ENCODE measurements at regions not wholly inside any gene's neighbourhood (a gene's known extent, or its start where the extent isn't known, plus 50 kb on each side); places are given as distances from the start of the nearest gene placed in this dataset.

GRCh38 chr5:20470997-20471396 is 483.0 kb upstream of the CDH18 start:
- H3K36me3 ChIP-seq, result no peaks in the 10 kb centered on the region
- no peak for TF ChIP-seq CTCF (IDR thresholded peaks at IDR 0.05; ENCODE audit: low read depth, low read length)
- H3K9me3 ChIP-seq (ENCODE audit: low read depth), result no peaks in the 10 kb centered on the region
- H3K27ac ChIP-seq, result no peak overlapping the region
- no peak for DNase-seq (ENCODE audit: low read depth in 1 of 2, low spot score in 1 of 2)
- H3K4me1 ChIP-seq (ENCODE audit: low read depth), result no peaks in the 10 kb centered on the region
- H3K4me3 ChIP-seq, result no peak overlapping the region
- no peaks in the 10 kb centered on the region for H3K27me3 ChIP-seq

GRCh38 chr5:20469792-20470191 is 481.8 kb upstream of the CDH18 start:
- no peak for DNase-seq (ENCODE audit: low read depth in 1 of 2, low spot score in 1 of 2)
- Histone ChIP-seq H3K27ac (no peak overlapping the region), H3K4me3 (no peak overlapping the region), H3K4me1 (ENCODE audit: low read depth) (peaks cover 3% of the 10 kb centered on the region), H3K36me3 (no peaks in the 10 kb centered on the region), H3K27me3 (no peaks in the 10 kb centered on the region), H3K9me3 (ENCODE audit: low read depth) (no peaks in the 10 kb centered on the region)
- TF ChIP-seq CTCF (IDR thresholded peaks at IDR 0.05; ENCODE audit: low read depth, low read length), result no peak

GRCh38 chr5:20469390-20469789 is 481.4 kb upstream of the CDH18 start:
- DNase-seq (ENCODE audit: low read depth in 1 of 2, low spot score in 1 of 2), result no peak
- no peaks in the 10 kb centered on the region for H3K9me3 ChIP-seq (ENCODE audit: low read depth)
- no peaks in the 10 kb centered on the region for H3K27me3 ChIP-seq
- H3K27ac ChIP-seq, result no peak overlapping the region
- no peak overlapping the region for H3K4me3 ChIP-seq
- H3K36me3 ChIP-seq, result no peaks in the 10 kb centered on the region
- TF ChIP-seq CTCF (IDR thresholded peaks at IDR 0.05; ENCODE audit: low read depth, low read length), result no peak
- peaks cover 4% of the 10 kb centered on the region for H3K4me1 ChIP-seq (ENCODE audit: low read depth)

- no peak for TF ChIP-seq CTCF (IDR thresholded peaks at IDR 0.05; ENCODE audit: low read depth, low read length)
- Histone ChIP-seq H3K36me3 (no peaks in the 10 kb centered on the region), H3K4me3 (no peak overlapping the region), H3K4me1 (ENCODE audit: low read depth) (peaks cover 4% of the 10 kb centered on the region), H3K27me3 (no peaks in the 10 kb centered on the region), H3K9me3 (ENCODE audit: low read depth) (no peaks in the 10 kb centered on the region), H3K27ac (no peak overlapping the region)
- no peak for DNase-seq (ENCODE audit: low read depth in 1 of 2, low spot score in 1 of 2)
Observed at GRCh38 chr5:20466512-20466911, 478.5 kb upstream of the CDH18 start.

GRCh38 chr5:20463206-20463605 is 475.2 kb upstream of the CDH18 start:
- Histone ChIP-seq H3K27me3 (no peaks in the 10 kb centered on the region), H3K36me3 (no peaks in the 10 kb centered on the region), H3K27ac (no peak overlapping the region), H3K9me3 (ENCODE audit: low read depth) (no peaks in the 10 kb centered on the region), H3K4me3 (no peak overlapping the region), H3K4me1 (ENCODE audit: low read depth) (peaks cover 4% of the 10 kb centered on the region)
- no peak for DNase-seq (ENCODE audit: low read depth in 1 of 2, low spot score in 1 of 2)
- TF ChIP-seq CTCF (IDR thresholded peaks at IDR 0.05; ENCODE audit: low read depth, low read length), result no peak

- H3K27me3 ChIP-seq, result no peaks in the 10 kb centered on the region
- no peak overlapping the region for H3K4me3 ChIP-seq
- H3K4me1 ChIP-seq (ENCODE audit: low read depth), result no peaks in the 10 kb centered on the region
- TF ChIP-seq CTCF (IDR thresholded peaks at IDR 0.05; ENCODE audit: low read depth, low read length), result no peak
- H3K27ac ChIP-seq, result no peak overlapping the region
- DNase-seq (ENCODE audit: low read depth in 1 of 2, low spot score in 1 of 2), result no peak
- H3K9me3 ChIP-seq (ENCODE audit: low read depth), result no peaks in the 10 kb centered on the region
- no peaks in the 10 kb centered on the region for H3K36me3 ChIP-seq
Observed at GRCh38 chr5:20446121-20446520, 458.1 kb upstream of the CDH18 start.

Measured in cardiac muscle cell (in vitro differentiated cells and primary cell).